Common myeloid progenitor, CD34-positive (primary cell): ENCODE measurements at regions not wholly inside any gene's neighbourhood (a gene's known extent, or its start where the extent isn't known, plus 50 kb on each side); places are given as distances from the start of the nearest gene placed in this dataset.

ENCODE experiments used
- CTCF ChIA-PET: fragments of 350-600 bp; sonication (Branson Sonifier 250); formaldehyde crosslinking; loops from one replicate; lab custom pipeline; 2021; ENCODE audit warnings: antibody characterized with exemption; lab: Charles Lee
- POLR2A ChIA-PET: fragments of 350-600 bp; sonication (Branson Sonifier 250); formaldehyde crosslinking; loops from one replicate; lab custom pipeline; 2021; ENCODE audit warnings: antibody characterized with exemption; lab: Charles Lee
- DNase-seq, 3 donors: peaks; one replicate each; pipeline versions ENCODE4 v3.0.0 to v3.0.0-alpha.2; 2013
- H3K27ac ChIP-seq, 2 experiments: 1 replicate in 1 of 2; 2 replicates in 1 of 2; pipeline ENCODE4 v1.7.0; 2013; ENCODE audit warnings: inconsistent platforms in 2 of 2, low read length in 2 of 2, mild to moderate bottlenecking in 2 of 2, low read depth in 1 of 2, moderate library complexity in 1 of 2; ENCODE audit not compliant: severe bottlenecking in 2 of 2, insufficient read depth in 1 of 2, poor library complexity in 1 of 2
- H3K27me3 ChIP-seq, 5 experiments: replicated peaks in 2 of 5; 1 replicate in 3 of 5; 2 replicates in 2 of 5; pipeline versions ENCODE4 v1.6.1 to v1.7.0; 2013; ENCODE audit warnings: low read length in 4 of 5, mild to moderate bottlenecking in 2 of 5, moderate library complexity in 2 of 5, inconsistent platforms in 1 of 5; ENCODE audit not compliant: insufficient read depth in 5 of 5, control insufficient read depth in 4 of 5
- H3K36me3 ChIP-seq, 4 experiments: 1 replicate in 2 of 4; 2 replicates in 2 of 4; pipeline versions ENCODE4 v1.6.1 to v1.7.0; 2013; ENCODE audit warnings: low read length in 3 of 4, control low read depth in 1 of 4, mild to moderate bottlenecking in 1 of 4; ENCODE audit not compliant: control insufficient read depth in 4 of 4, insufficient read depth in 4 of 4
- H3K4me1 ChIP-seq, 4 experiments: 1 replicate in 3 of 4; 2 replicates in 1 of 4; pipeline versions ENCODE4 v1.6.1 to v1.7.1; 2013; ENCODE audit warnings: low read length in 3 of 4, mild to moderate bottlenecking in 3 of 4, control low read depth in 1 of 4, inconsistent platforms in 1 of 4, moderate library complexity in 1 of 4; ENCODE audit not compliant: control insufficient read depth in 4 of 4, insufficient read depth in 4 of 4; ENCODE audit errors: control extremely low read depth in 1 of 4
- H3K4me3 ChIP-seq, 7 experiments: 1 replicate in 4 of 7; 2 replicates in 3 of 7; pipeline versions ENCODE4 v1.5.1 to v1.7.0; 2013; ENCODE audit warnings: mild to moderate bottlenecking in 7 of 7, low read length in 6 of 7, moderate library complexity in 6 of 7, inconsistent platforms in 2 of 7, low read depth in 2 of 7, control low read depth in 1 of 7; ENCODE audit not compliant: insufficient read depth in 4 of 7, control insufficient read depth in 1 of 7; ENCODE audit errors: extremely low read depth in 1 of 7
- H3K9me3 ChIP-seq, 5 experiments: 1 replicate in 4 of 5; 2 replicates in 1 of 5; pipeline versions ENCODE4 v1.6.1 to v1.7.1; 2013; ENCODE audit warnings: low read length in 4 of 5, mild to moderate bottlenecking in 2 of 5, inconsistent platforms in 1 of 5, low read depth in 1 of 5, moderate library complexity in 1 of 5; ENCODE audit not compliant: control insufficient read depth in 4 of 5, insufficient read depth in 2 of 5; ENCODE audit errors: control extremely low read depth in 1 of 5
- WGBS: methylation state at CpG from one replicate; pipeline ENCODE4 v1.1.5; 2013; ENCODE audit not compliant: insufficient coverage; 5-methylcytosine and 5-hydroxymethylcytosine counted together

DNA sequence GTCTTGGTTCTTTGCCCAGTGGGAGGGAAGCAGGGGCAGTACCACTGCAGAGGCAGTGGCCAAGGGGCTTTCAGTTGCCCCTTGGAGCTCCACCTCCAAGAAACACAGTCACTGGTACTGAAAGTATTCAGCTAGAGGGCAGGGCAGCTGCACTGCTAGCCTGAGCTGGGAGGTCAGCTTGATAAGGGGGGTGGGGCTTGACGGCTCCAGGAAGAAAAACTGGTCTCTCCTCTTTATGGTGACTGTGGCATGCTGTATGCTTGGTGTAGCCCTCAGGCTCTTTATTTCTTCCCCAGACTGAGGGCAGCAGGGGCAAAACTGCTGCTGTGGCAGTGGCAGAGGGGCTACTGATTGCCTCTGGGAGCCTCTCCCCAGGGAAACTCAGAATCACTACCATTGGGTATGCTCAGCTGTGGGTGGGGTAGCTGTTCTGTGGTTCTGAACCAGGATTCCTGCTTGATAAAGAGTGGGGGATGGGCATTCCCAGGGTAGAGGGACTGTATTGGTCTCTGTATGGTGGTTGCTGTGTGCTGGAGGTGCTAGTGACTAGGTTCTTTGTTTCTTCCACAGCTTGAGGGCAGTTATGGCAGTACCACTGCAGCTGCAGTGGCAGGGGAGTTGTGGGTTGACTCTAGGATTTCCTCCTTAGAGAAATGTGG lies 134.6 kb upstream of the SCN7A start:
- Histone ChIP-seq H3K4me3 (no peak overlapping the region), H3K4me1 (no peaks in the 10 kb centered on the region), H3K36me3 (no peaks in the 10 kb centered on the region), H3K27ac (no peak overlapping the region), H3K9me3 (peaks cover 0 to 13% (median 0%) of the 10 kb centered on the region in 5 experiments), H3K27me3 (no peaks in the 10 kb centered on the region)
- ChIA-PET POLR2A (no interaction called here), CTCF (interaction anchor here (0.8 kb wide), 1 partner anchor 19 kb away, joined by 3 read pairs; no protein-coding TSS in a partner anchor)
- 100% methylated on average over 1 of the region's 1 CpG for WGBS
- DNase-seq = no peak

DNA sequence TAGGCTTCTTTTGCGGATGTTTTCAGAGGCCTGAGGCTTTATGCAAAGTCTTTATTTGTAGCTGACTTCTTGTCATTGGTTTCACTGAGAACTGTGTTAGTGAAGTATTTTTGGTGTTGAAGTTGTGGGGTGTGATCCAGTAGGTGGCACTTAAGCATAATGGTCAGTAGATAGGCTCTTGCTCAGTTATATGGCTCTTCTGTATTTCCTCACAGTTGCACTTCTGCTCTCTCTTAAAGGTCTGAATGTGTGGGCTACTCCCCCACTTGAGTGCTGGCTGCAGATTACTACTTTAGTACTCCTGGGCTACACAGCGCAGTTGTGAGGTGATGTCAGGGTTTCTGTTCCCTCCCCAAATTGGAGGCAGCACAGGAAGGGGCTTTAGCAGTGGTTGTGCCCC lies 133.8 kb upstream of the SCN7A start:
- H3K27me3 ChIP-seq = no peaks in the 10 kb centered on the region
- H3K27ac ChIP-seq = no peak overlapping the region

DNA sequence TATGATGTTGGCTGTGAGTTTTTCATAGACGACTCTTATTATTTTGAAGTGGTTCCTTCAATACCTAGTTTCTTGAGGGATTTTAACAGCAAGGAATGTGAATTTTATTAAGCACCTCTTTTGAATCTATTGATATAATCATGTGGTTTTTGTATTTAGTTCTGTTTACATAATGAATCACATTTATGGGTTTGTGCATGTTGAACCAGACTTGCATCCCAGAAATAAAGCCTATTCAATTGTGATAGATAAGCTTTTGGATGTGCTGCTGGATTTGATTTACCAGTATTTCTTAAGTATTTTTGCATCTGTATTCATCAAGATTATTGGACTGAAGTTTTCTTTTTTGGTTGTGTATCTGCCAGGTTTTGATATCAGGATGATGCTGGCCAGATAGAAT lies 131.6 kb upstream of the SCN7A start:
- Histone ChIP-seq H3K4me3 (no peak overlapping the region), H3K36me3 (no peaks in the 10 kb centered on the region), H3K27me3 (no peaks in the 10 kb centered on the region), H3K9me3 (peaks cover 0 to 12% (median 0%) of the 10 kb centered on the region in 5 experiments), H3K27ac (no peak overlapping the region), H3K4me1 (no peaks in the 10 kb centered on the region)
- CTCF ChIA-PET = no interaction called here
- DNase-seq = no peak
- POLR2A ChIA-PET = no interaction called here
- WGBS = no CpG with 5 or more reads among the region's 1 CpG

More for the DNA sequence above, 133.8 kb upstream of the SCN7A start:
- Histone ChIP-seq H3K4me3 (no peak overlapping the region), H3K4me1 (no peaks in the 10 kb centered on the region), H3K9me3 (peaks cover 0 to 13% (median 0%) of the 10 kb centered on the region in 5 experiments), H3K36me3 (no peaks in the 10 kb centered on the region)
- WGBS = 80% methylated on average over 1 of the region's 2 CpGs
- POLR2A ChIA-PET = no interaction called here
- no peak for DNase-seq
- CTCF ChIA-PET = interaction anchor here (0.8 kb wide), 1 partner anchor 18 kb away, joined by 3 read pairs; no protein-coding TSS in a partner anchor

DNA sequence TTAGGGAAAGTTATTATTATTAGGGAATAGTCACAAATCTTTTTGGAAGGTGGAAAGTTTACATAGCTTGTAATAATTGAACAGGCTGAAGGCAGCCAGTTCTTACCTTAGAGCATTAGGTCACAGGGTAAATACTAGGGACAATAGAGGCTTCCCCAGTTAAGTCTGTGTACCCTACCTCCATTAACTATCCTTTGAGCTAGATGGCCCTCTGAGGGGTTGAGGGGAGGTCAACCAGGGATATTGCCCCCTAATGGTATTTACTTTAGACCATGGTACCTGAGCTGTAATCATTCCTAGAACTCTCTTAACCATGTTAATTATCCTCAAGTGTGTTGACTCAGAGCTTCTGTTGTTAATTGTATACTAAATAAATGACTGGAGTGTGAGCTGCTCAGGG lies 120.5 kb upstream of the SCN7A start:
- CTCF ChIA-PET = no interaction called here
- no peak overlapping the region for H3K27ac ChIP-seq
- POLR2A ChIA-PET = no interaction called here

DNA sequence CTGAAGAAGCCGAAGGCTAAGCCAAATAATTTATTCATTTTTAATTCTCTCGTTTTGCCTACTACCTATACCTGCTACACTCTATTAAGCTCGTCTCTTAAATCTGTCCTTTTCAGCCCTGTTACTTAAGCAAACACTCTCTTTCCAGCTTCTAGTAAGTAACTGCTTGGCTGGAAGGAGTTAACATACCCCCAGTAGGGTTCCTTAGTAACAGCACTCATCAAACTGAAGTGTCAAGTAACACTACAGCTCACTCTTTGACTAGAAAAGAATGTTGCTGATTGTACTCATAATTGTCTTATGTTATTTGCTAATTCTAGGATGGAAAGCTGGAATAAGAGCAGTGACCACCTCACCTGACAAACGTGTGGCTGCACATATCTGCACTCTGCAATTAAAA lies 120.0 kb upstream of the SCN7A start:
- CTCF ChIA-PET = no interaction called here
- no peak for DNase-seq
- Histone ChIP-seq H3K4me3 (no peak overlapping the region), H3K27me3 (no peaks in the 10 kb centered on the region), H3K9me3 (peaks cover 0 to 8% (median 3%) of the 10 kb centered on the region in 5 experiments), H3K27ac (no peak overlapping the region), H3K4me1 (peaks cover 0 to 19% (median 11%) of the 10 kb centered on the region in 4 experiments), H3K36me3 (no peaks in the 10 kb centered on the region)
- POLR2A ChIA-PET = no interaction called here
- WGBS = 80% methylated on average over 3 of the region's 4 CpGs

More for the DNA sequence above, 120.5 kb upstream of the SCN7A start:
- Histone ChIP-seq H3K9me3 (peaks cover 0 to 8% (median 3%) of the 10 kb centered on the region in 5 experiments), H3K4me3 (no peak overlapping the region), H3K4me1 (peaks cover 0 to 18% (median 11%) of the 10 kb centered on the region in 4 experiments), H3K27me3 (no peaks in the 10 kb centered on the region), H3K36me3 (no peaks in the 10 kb centered on the region)
- no peak for DNase-seq

DNA sequence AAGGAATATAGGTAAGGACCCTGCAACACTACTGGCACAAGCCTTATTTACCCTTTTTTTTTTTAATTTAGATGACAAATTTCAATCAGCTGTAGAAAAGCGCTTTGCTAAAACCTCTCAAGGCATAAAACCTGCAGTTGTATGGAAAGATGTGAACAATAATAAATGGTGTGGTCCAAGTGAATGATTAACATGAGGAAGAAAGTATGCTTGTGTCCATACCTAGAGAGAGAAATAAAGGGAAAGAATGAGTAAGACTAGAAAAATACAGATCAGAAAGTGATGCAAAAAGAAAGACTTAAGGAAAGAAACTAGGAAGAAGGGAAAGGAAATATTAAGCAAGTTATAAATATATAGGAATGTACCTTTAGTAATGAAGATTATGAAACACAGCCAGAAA lies 119.2 kb upstream of the SCN7A start:
- ChIA-PET CTCF (no interaction called here), POLR2A (no interaction called here)
- Histone ChIP-seq H3K9me3 (peaks cover 0 to 8% (median 3%) of the 10 kb centered on the region in 5 experiments), H3K27ac (no peak overlapping the region), H3K27me3 (no peaks in the 10 kb centered on the region), H3K4me3 (no peak overlapping the region), H3K4me1 (peaks cover 0 to 19% (median 11%) of the 10 kb centered on the region in 4 experiments), H3K36me3 (no peaks in the 10 kb centered on the region)
- no CpG with 5 or more reads among the region's 1 CpG for WGBS
- DNase-seq = no peak

DNA sequence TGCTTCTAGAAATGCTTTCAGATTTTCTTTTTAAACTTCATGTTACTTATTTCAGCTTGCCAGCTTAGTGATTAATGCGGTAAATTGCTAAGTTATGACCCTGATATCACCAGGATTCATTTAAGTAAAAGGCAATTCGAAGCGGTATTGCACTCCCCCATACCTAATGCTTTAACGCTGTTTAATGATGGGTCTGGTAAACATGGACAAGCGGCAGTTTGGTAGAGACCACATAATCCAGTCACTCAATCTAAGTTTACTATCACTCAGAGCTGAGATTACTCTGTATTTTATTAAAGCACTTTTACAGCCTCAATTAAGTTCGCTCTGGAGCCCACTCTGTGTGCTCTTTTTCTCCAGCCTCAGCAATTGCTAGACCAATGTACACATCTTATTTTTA lies 118.2 kb upstream of the SCN7A start:
- Histone ChIP-seq H3K27ac (no peak overlapping the region), H3K4me3 (no peak overlapping the region), H3K27me3 (no peaks in the 10 kb centered on the region), H3K36me3 (no peaks in the 10 kb centered on the region), H3K4me1 (peaks cover 0 to 19% (median 11%) of the 10 kb centered on the region in 4 experiments), H3K9me3 (peaks cover 0 to 4% (median 0%) of the 10 kb centered on the region in 5 experiments)
- no peak for DNase-seq
- ChIA-PET POLR2A (no interaction called here), CTCF (interaction anchor here (1.7 kb wide), 1 partner anchor 73 kb away, joined by 3 read pairs; no protein-coding TSS in a partner anchor)
- 100% methylated on average over 6 of the region's 6 CpGs for WGBS
